ENCODE measurements at regions not wholly inside any gene's neighbourhood (a gene's known extent, or its start where the extent isn't known, plus 50 kb on each side); places are given as distances from the start of the nearest gene placed in this dataset.
A peak's percentile ranks its signal among the peaks of the same experiment; 100 is the strongest.

- no peaks in the 10 kb centered on the region for H3K4me1 ChIP-seq
- no peaks in the 10 kb centered on the region for H3K27me3 ChIP-seq
- DNase-seq (peak; percentile 63), ATAC-seq (peak; percentile 85)
- no peak overlapping the region for H3K4me3 ChIP-seq
- no peak overlapping the region for H3K27ac ChIP-seq
- intact Hi-C loops (cut with DNase I) = no loop called here
- TF ChIP-seq CTCF (IDR thresholded peaks at IDR 0.05) = no peak
- no peaks in the 10 kb centered on the region for H3K9me3 ChIP-seq
- H3K36me3 ChIP-seq = no peaks in the 10 kb centered on the region
Observed at GRCh38 chr15:58309963-58310928, 121.5 kb upstream of the LIPC start.

GRCh38 chr15:58311556-58311955 lies 120.2 kb upstream of the LIPC start:
- DNase-seq (no peak), ATAC-seq (no peak)
- Histone ChIP-seq H3K27me3 (no peaks in the 10 kb centered on the region), H3K9me3 (no peaks in the 10 kb centered on the region), H3K27ac (no peak overlapping the region), H3K4me3 (no peak overlapping the region), H3K36me3 (no peaks in the 10 kb centered on the region), H3K4me1 (no peaks in the 10 kb centered on the region)
- TF ChIP-seq CTCF (IDR thresholded peaks at IDR 0.05) = no peak
- intact Hi-C loops (cut with DNase I) = no loop called here

GRCh38 chr15:58312031-58312430 lies 119.8 kb upstream of the LIPC start:
- intact Hi-C loops (cut with DNase I) = no loop called here

GRCh38 chr15:58313304-58313703 lies 118.5 kb upstream of the LIPC start:
- Histone ChIP-seq H3K4me3 (no peak overlapping the region), H3K36me3 (no peaks in the 10 kb centered on the region), H3K27me3 (no peaks in the 10 kb centered on the region), H3K27ac (no peak overlapping the region), H3K4me1 (no peaks in the 10 kb centered on the region), H3K9me3 (no peaks in the 10 kb centered on the region)
- DNase-seq = no peak
- intact Hi-C loops (cut with DNase I) = no loop called here
- no peak for TF ChIP-seq CTCF (IDR thresholded peaks at IDR 0.05)
- no peak for ATAC-seq

More at GRCh38 chr15:58312031-58312430, 119.8 kb upstream of the LIPC start:
- H3K36me3 ChIP-seq = no peaks in the 10 kb centered on the region
- ATAC-seq = no peak
- H3K27me3 ChIP-seq = no peaks in the 10 kb centered on the region
- no peaks in the 10 kb centered on the region for H3K9me3 ChIP-seq
- no peak overlapping the region for H3K27ac ChIP-seq
- TF ChIP-seq CTCF (IDR thresholded peaks at IDR 0.05) = no peak
- H3K4me1 ChIP-seq = no peaks in the 10 kb centered on the region
- no peak for DNase-seq
- no peak overlapping the region for H3K4me3 ChIP-seq

GRCh38 chr15:58313810-58314592 lies 117.8 kb upstream of the LIPC start:
- Histone ChIP-seq H3K4me3 (no peak overlapping the region), H3K27ac (no peak overlapping the region), H3K4me1 (no peaks in the 10 kb centered on the region), H3K36me3 (no peaks in the 10 kb centered on the region), H3K9me3 (no peaks in the 10 kb centered on the region), H3K27me3 (no peaks in the 10 kb centered on the region)
- ATAC-seq = no peak
- DNase-seq = no peak
- intact Hi-C loops (cut with DNase I) = no loop called here
- TF ChIP-seq CTCF (IDR thresholded peaks at IDR 0.05) = no peak

Measured in upper lobe of right lung (tissue), 1 donor.